Gastroesophageal sphincter (tissue), 3 donors: ENCODE measurements at regions not wholly inside any gene's neighbourhood (a gene's known extent, or its start where the extent isn't known, plus 50 kb on each side); places are given as distances from the start of the nearest gene placed in this dataset.

ENCODE experiments used
- CTCF ChIP-seq, 4 experiments: fragments of 200-600 bp in 2 of 4; fragments of 450-650 bp in 2 of 4; sonication (generic) in 1 of 4; IDR thresholded peaks; one replicate each; pipeline ENCODE4 v1.5.1; 2017 to 2019; ENCODE audit warnings: antibody characterized with exemption in 4 of 4, mild to moderate bottlenecking in 2 of 4, moderate library complexity in 2 of 4
- POLR2AphosphoS5 ChIP-seq: sonication (generic); formaldehyde crosslinking; IDR thresholded peaks from one replicate; pipeline ENCODE4 v1.6.1; 2017; ENCODE audit warnings: antibody characterized with exemption

- TF ChIP-seq CTCF (IDR thresholded peaks at IDR 0.05) (no peak), POLR2AphosphoS5 (no peak)
Observed at GRCh38 chr20:48394415-48395081, 433.3 kb downstream of the PREX1 start.
